HG03066 (cell line): ENCODE measurements at regions not wholly inside any gene's neighbourhood (a gene's known extent, or its start where the extent isn't known, plus 50 kb on each side); places are given as distances from the start of the nearest gene placed in this dataset.
"Not testable (repeated sequence)": the region's sequence is repeated elsewhere in the genome, so short reads cannot be mapped to it uniquely, and the experiment has no call there.

Source experiments
- ATAC-seq: cut with Tn5 transposase; IDR thresholded peaks from one replicate; pipeline ENCODE4 v1.9.1; 2021; ENCODE audit warnings: low read depth; ENCODE audit not compliant: unreplicated experiment

- ATAC-seq = no peak
Measured at GRCh38 chr15:96625256-96625655, 294.8 kb downstream of the NR2F2 start.

- ATAC-seq = no peak
Measured at GRCh38 chr15:96627031-96627568, 296.6 kb downstream of the NR2F2 start.

- no peak for ATAC-seq
Measured at GRCh38 chr15:96629511-96629910, 299.0 kb downstream of the NR2F2 start.

- ATAC-seq = no peak
Measured at GRCh38 chr15:96638793-96639192, 308.3 kb downstream of the NR2F2 start.

GRCh38 chr15:96645796-96646195, 315.3 kb downstream of the NR2F2 start:
- ATAC-seq = no peak

GRCh38 chr15:96648866-96649265, 318.4 kb downstream of the NR2F2 start:
- ATAC-seq = no peak

- no peak for ATAC-seq
Measured at GRCh38 chr15:96657096-96657495, 326.6 kb downstream of the NR2F2 start.

- ATAC-seq = not testable (repeated sequence)
Measured at GRCh38 chr15:96666979-96667378, 336.5 kb downstream of the NR2F2 start.

- no peak for ATAC-seq
Measured at GRCh38 chr15:96670389-96670788, 339.9 kb downstream of the NR2F2 start.

- no peak for ATAC-seq
Measured at GRCh38 chr15:96672629-96673028, 342.1 kb downstream of the NR2F2 start.

- no peak for ATAC-seq
Measured at GRCh38 chr15:96678386-96678785, 347.9 kb downstream of the NR2F2 start.

- no peak for ATAC-seq
Measured at GRCh38 chr15:96687388-96688107, 357.0 kb downstream of the NR2F2 start.

- no peak for ATAC-seq
Measured at GRCh38 chr15:96690733-96691132, 360.2 kb downstream of the NR2F2 start.

GRCh38 chr15:96692826-96693225, 362.3 kb downstream of the NR2F2 start:
- no peak for ATAC-seq

- ATAC-seq = no peak
Measured at GRCh38 chr15:96693515-96693914, 363.0 kb downstream of the NR2F2 start.

GRCh38 chr15:96693990-96694517, 363.6 kb downstream of the NR2F2 start:
- no peak for ATAC-seq

- no peak for ATAC-seq
Measured at GRCh38 chr15:96695426-96695825, 364.9 kb downstream of the NR2F2 start.

- no peak for ATAC-seq
Measured at GRCh38 chr15:96699871-96700401, 369.4 kb downstream of the NR2F2 start.

- ATAC-seq = no peak
Measured at GRCh38 chr15:96700555-96700954, 370.1 kb downstream of the NR2F2 start.

GRCh38 chr15:96701443-96701842, 370.9 kb downstream of the NR2F2 start:
- no peak for ATAC-seq

GRCh38 chr15:96701877-96702276, 371.4 kb downstream of the NR2F2 start:
- ATAC-seq = no peak

GRCh38 chr15:96702589-96702988, 372.1 kb downstream of the NR2F2 start:
- no peak for ATAC-seq
